GM12872 (cell line): ENCODE measurements at regions not wholly inside any gene's neighbourhood (a gene's known extent, or its start where the extent isn't known, plus 50 kb on each side); places are given as distances from the start of the nearest gene placed in this dataset.

Source experiments
- TF ChIP-seq, protein P1 (sequence below): IDR thresholded peaks from 3 replicates; pipeline ENCODE4 v1.5.1; 2011; ENCODE audit warnings: low read depth, mild to moderate bottlenecking, low read length, moderate library complexity; ENCODE audit not compliant: insufficient read depth

DNA sequence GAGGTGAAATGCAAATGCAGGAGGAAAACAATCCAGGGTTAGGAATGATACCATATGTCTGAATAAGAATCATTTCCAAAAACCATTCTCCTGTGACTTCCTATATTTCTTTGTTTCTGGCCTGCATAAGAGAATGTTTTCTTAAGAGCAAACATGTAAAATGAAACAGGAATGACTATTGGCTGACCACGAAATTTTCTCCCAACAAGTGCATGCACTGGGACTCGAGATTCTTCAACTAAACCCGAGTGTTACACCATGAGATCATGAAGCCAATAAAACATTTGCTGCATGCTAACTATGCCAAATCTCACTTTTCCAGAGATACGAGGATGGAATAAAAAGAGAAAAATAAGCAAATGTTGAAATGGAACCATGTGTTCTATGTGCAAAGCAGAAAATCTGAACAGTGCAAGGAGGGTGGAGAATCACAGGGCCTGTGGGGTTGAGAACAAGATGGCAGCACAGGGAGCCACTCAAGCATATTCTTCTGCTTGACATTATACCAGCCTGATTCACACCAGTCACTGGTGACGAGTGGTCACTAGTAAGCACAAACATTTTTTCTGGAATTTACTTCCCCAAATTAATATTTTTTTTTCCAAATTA, 212.2 kb upstream of the FOXA2 start:
- TF ChIP-seq, protein P1, sequence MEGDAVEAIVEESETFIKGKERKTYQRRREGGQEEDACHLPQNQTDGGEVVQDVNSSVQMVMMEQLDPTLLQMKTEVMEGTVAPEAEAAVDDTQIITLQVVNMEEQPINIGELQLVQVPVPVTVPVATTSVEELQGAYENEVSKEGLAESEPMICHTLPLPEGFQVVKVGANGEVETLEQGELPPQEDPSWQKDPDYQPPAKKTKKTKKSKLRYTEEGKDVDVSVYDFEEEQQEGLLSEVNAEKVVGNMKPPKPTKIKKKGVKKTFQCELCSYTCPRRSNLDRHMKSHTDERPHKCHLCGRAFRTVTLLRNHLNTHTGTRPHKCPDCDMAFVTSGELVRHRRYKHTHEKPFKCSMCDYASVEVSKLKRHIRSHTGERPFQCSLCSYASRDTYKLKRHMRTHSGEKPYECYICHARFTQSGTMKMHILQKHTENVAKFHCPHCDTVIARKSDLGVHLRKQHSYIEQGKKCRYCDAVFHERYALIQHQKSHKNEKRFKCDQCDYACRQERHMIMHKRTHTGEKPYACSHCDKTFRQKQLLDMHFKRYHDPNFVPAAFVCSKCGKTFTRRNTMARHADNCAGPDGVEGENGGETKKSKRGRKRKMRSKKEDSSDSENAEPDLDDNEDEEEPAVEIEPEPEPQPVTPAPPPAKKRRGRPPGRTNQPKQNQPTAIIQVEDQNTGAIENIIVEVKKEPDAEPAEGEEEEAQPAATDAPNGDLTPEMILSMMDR, result no peak

DNA sequence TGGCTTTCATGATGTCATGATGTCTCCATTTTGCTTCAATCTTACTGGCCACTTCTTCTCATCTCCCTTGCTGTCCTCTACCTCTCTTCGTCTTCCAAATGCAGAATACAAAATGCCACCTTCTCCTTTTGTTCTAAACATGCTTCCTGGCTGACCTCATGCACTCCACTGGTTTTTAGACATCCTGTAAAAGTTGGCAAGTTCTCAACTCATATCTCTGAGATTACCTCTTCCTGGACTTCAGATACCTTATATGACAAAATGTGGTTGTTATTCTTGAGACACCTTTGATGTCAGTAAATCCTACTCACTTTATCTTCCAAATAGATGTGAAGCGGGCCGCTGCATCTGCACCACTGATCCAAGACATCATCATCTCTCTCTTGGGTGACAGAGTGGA, 212.7 kb upstream of the FOXA2 start:
- TF ChIP-seq, protein P1, result no peak

DNA sequence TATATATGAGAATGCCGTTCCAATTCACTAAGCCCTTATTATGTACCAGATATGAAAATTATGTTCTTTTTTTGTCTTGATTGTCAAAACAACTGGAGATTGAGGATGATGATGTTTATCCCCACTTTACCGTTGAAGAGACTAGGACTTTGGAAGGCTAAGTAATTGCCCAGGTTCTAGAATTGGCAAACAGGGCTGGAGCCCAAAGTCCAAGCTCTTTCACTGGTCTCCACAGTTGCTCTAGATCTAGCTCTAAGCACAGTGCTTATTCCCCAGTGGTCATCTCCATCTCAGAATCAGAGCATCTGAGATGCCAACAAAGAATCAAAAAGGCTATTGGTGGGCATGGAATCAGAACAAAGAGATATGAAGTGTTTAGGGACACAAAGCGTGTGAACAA, 215.3 kb upstream of the FOXA2 start:
- TF ChIP-seq, protein P1, result no peak

DNA sequence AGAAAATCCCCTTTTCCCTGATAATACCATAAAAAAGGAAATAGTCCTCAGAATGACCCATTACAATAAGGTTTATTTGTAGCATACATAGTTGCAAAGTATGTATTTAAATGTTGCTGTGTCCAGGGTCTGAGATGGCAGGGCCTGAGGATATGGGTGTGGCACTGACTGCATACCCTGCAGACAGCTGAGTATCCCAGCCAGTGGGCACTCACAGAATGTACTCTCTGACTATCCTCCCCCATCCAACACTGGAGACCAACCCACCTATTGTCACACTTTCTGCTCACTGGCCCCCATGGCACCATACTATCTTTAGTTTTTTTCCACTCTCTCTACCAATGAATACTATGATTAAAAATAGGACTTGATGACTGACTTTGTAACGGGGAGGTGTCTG, 215.8 kb upstream of the FOXA2 start:
- TF ChIP-seq, protein P1, result no peak

DNA sequence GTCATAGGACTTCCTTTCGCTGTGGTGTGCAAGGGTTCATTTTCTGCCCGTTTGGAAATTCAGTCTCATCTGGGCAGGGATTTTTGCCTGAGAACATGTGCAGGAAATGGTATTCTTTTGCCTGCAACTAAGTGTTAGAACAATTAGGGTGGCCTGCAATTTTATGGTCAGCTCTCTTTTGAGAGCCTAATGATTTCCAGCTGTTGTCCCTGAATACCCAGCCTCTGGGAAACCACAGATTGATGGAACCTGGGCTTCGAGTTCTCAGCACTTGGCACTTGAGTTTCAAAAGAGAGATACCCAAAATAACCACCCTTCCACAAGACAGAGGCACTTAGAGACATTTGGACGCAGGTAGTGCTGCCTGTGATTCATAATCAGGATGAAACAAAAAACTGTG, 217.2 kb upstream of the FOXA2 start:
- TF ChIP-seq, protein P1, result no peak

DNA sequence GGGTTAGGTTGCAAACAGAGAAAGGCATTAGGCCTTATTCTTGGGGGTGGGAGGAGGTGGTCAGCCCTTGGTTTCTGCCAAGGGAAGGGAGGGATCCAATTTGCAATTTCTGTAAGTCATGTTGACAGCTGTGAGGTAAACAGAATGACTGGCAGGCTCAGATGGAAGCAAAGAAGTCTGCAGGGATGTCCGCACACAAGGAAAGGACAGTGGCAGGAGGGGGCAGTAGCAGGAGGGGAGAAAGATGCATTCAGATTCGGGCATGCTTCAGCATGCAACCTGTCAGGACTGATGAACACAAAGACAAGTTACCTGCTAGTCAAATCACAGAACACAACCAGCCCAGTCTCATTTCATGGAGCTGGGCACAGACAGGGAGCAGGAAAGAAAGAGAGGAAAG, 217.9 kb upstream of the FOXA2 start:
- TF ChIP-seq, protein P1, result no peak

DNA sequence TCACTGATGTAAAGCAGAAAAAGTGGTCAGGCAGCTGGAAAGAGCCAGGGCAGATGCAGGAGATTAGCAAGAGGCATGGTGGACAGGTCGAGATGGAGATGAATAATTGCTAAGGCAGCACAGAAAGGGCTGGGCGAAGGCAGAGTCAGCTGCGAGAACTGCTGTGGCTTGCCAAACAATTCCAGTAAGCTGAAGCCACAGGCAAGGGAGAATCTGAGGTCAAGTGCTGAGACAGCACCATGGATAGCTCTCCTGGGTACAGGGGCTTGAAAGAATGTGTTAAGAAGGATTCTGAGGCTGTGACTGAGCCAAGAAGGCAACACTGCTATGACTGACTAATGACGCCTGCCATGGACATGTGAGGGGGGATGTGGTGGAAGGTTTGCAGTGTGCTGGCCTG, 220.8 kb upstream of the FOXA2 start:
- TF ChIP-seq, protein P1, result no peak
